Lower leg skin (tissue), 4 donors: ENCODE measurements at regions not wholly inside any gene's neighbourhood (a gene's known extent, or its start where the extent isn't known, plus 50 kb on each side); places are given as distances from the start of the nearest gene placed in this dataset.

Experiments used
- DNase-seq, 2 donors: peaks; one replicate each; pipeline ENCODE4 v3.0.0-alpha.2; 2019; ENCODE audit warnings: low spot score in 2 of 2
- H3K4me3 ChIP-seq: fragments of 200-600 bp; sonication (generic); 2 replicates; pipeline ENCODE4 v1.5.1; 2017; ENCODE audit warnings: mild to moderate bottlenecking, low read depth; ENCODE audit not compliant: poor library complexity, severe bottlenecking
- POLR2A ChIP-seq, 2 donors: fragments of 450-650 bp; IDR thresholded peaks; one replicate each; pipeline ENCODE4 v1.6.1; 2016 to 2017; ENCODE audit warnings: antibody characterized with exemption in 2 of 2, mild to moderate bottlenecking in 1 of 2, moderate library complexity in 1 of 2
- WGBS, 2 donors: methylation state at CpG; one replicate each; pipeline ENCODE4 v1.1.5; 2018; 5-methylcytosine and 5-hydroxymethylcytosine counted together
- intact Hi-C: fragments of 100-400 bp; cut with DNase I; formaldehyde crosslinking; loops from one replicate; pipeline ENCODE4 v1.15.0; 2023; ENCODE audit warnings: low total_unique reads
- TF ChIP-seq, protein P1 (sequence below), 3 donors: fragments of 450-650 bp; IDR thresholded peaks; one replicate each; pipeline ENCODE4 v1.5.1; 2016; ENCODE audit warnings: antibody characterized with exemption in 3 of 3, mild to moderate bottlenecking in 3 of 3, moderate library complexity in 2 of 3

DNA sequence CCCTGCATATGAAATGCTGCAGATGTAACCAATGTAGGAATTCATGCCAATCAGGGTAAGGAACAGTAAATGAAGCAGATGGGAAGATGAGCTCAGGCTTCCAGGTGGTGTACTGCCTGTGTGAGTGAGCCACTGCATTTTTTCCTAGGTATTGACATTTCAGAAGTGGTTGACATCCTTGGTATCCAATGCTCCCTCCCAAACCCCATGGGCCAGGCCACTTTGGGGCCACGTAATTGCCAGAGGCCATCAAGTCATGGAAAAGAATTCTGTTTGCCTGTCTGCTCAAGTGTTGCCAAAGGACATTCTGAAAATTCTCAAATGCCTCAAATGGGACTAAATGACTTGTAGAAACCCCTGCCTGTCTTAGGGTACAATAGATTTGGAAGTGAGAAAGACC lies 384.6 kb downstream of the GATA3 start:
- intact Hi-C loops = no loop called here
- no peak for DNase-seq
- no peak for TF ChIP-seq POLR2A (IDR thresholded peaks at IDR 0.05)
- TF ChIP-seq, protein P1, sequence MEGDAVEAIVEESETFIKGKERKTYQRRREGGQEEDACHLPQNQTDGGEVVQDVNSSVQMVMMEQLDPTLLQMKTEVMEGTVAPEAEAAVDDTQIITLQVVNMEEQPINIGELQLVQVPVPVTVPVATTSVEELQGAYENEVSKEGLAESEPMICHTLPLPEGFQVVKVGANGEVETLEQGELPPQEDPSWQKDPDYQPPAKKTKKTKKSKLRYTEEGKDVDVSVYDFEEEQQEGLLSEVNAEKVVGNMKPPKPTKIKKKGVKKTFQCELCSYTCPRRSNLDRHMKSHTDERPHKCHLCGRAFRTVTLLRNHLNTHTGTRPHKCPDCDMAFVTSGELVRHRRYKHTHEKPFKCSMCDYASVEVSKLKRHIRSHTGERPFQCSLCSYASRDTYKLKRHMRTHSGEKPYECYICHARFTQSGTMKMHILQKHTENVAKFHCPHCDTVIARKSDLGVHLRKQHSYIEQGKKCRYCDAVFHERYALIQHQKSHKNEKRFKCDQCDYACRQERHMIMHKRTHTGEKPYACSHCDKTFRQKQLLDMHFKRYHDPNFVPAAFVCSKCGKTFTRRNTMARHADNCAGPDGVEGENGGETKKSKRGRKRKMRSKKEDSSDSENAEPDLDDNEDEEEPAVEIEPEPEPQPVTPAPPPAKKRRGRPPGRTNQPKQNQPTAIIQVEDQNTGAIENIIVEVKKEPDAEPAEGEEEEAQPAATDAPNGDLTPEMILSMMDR (IDR thresholded peaks at IDR 0.05) = no peak
- no peak overlapping the region for H3K4me3 ChIP-seq
- 75 to 84% methylated on average over 1 of the region's 1 CpG for WGBS, 2 donors

DNA sequence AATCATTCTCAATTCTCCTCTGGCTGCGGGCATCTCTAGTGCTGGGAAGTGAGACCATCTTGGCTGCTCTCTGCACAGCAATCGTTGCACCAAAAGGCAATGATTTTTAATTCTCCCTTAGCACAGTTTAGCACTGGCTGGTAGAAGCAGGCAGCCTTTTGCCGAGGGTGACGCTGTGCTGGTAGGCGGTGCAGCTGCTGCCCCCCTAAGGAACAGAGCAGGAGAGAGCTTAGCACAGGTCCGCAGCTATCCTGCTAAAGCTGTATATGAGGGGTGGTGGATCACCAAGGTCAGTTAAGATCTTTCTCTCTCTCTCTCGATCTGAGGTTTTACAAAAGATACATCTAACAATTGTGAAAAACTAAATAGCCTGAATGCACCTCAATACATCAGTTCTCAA lies 390.1 kb downstream of the GATA3 start:
- intact Hi-C loops = no loop called here
- no peak overlapping the region for H3K4me3 ChIP-seq
- WGBS, 2 donors = 38 to 49% methylated on average over 7 of the region's 7 CpGs
- no peak for DNase-seq
- TF ChIP-seq, protein P1 (IDR thresholded peaks at IDR 0.05) = no peak
- TF ChIP-seq POLR2A (IDR thresholded peaks at IDR 0.05) = no peak

DNA sequence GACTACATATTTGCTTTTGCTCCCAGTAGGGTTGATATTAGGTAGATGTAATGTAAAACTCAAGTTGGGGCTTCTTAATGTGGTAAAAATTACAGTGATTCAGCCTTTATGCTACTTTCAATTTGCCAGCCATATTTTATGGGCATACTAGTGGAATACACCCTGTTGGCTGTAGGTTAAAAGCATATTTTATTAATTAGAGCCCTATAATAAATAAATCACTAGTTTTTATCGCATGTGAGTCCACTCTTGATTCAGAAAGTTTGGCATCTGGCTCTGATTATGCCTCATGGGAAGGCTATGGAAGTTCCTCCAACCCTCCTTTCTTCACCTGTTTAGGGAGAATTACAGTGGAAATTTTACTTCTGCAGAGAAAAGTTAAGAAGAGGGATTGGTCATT lies 390.9 kb downstream of the GATA3 start:
- intact Hi-C loops = no loop called here
- TF ChIP-seq, protein P1 (IDR thresholded peaks at IDR 0.05) = no peak
- TF ChIP-seq POLR2A (IDR thresholded peaks at IDR 0.05) = no peak
- 36% methylated on average over 1 of the region's 1 CpG for WGBS, 2 donors
- DNase-seq = no peak
- H3K4me3 ChIP-seq = no peak overlapping the region

DNA sequence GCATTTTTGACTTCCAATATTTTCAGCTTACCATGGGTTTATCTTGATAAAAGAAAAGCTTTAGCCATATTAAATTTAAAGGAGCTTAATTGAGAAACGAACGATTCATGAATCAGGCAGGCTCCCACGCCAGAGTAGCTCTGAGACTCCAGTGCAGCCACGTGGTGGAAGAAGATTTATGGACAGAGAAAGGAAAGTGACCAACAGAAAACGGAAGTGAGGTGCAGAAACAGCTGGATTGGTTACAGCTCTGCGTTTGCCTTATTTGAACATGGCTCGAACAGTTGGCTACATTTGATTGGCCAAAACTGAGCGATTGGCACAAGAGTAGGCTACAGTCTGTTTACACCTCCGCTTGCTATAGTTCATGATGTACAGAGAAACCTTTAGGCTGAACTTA lies 395.4 kb downstream of the GATA3 start:
- intact Hi-C loops = no loop called here
- H3K4me3 ChIP-seq = no peak overlapping the region
- TF ChIP-seq, protein P1 (IDR thresholded peaks at IDR 0.05) = no peak
- no peak for TF ChIP-seq POLR2A (IDR thresholded peaks at IDR 0.05)
- WGBS, 2 donors = 77% methylated on average over 9 of the region's 9 CpGs
- no peak for DNase-seq

DNA sequence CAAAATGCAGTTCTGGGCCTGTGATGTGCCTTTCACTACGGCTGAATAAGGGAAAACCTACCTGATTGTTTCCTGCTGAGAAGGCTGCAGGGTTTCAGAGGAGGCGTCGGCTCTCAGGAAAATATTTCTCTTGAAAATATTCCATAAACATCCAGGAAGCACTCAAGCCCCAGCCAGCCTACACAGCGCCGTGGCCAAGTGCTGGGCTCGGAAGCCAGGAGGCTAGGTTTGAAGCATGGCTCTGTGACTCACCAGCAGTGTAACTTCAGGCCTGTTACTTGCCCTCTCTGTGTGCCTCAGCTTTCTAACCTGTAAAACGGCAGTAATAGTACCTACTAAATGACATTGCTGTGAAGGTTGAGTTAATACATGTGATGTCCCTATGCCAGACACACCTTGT lies 399.1 kb downstream of the GATA3 start:
- WGBS, 2 donors = 5 to 13% methylated on average over 7 of the region's 7 CpGs
- peak in 1 of 2 donors; percentile 58 for DNase-seq
- no peak overlapping the region for H3K4me3 ChIP-seq
- TF ChIP-seq, protein P1 (IDR thresholded peaks at IDR 0.05) = no peak
- no peak for TF ChIP-seq POLR2A (IDR thresholded peaks at IDR 0.05)
- intact Hi-C loops = no loop called here

DNA sequence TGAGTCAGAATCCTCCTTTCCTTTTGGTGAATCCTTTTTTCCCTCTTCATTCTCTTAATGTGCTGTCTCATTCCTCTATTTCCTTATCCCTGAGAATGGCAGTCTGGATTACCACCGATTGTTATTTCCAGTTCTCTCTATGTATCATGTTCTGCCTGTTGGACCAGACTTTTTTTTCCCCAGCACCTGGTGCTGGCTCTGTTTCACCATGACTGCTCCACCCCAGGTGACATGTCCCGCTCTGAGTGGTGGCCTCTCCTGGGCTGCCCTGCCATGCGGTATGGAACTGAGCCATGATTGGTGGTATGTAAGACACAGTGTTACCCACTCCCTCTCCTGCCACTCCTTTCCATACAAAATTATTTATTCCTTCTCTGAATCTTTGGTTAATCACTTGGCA lies 399.9 kb downstream of the GATA3 start:
- intact Hi-C loops = no loop called here
- no peak for TF ChIP-seq POLR2A (IDR thresholded peaks at IDR 0.05)
- TF ChIP-seq, protein P1 (IDR thresholded peaks at IDR 0.05) = no peak
- no peak overlapping the region for H3K4me3 ChIP-seq
- WGBS, 2 donors = 41 to 52% methylated on average over 3 of the region's 3 CpGs
- peak in 1 of 2 donors; percentile 48 for DNase-seq
